SU-DHL-6 (cell line): ENCODE measurements at regions not wholly inside any gene's neighbourhood (a gene's known extent, or its start where the extent isn't known, plus 50 kb on each side); places are given as distances from the start of the nearest gene placed in this dataset.

ENCODE experiments used
- H2AFZ ChIP-seq: fragments of 200-600 bp; sonication (generic); 2 replicates; pipeline ENCODE4 v1.6.1; 2014; ENCODE audit warnings: low read depth, mild to moderate bottlenecking, moderate library complexity, mixed read lengths, antibody characterized with exemption, low read length; ENCODE audit not compliant: severe bottlenecking
- H3F3A ChIP-seq: fragments of 200-600 bp; shearing (Covaris generic); 2 replicates; pipeline ENCODE4 v1.6.0; 2016; ENCODE audit warnings: antibody characterized with exemption, mild to moderate bottlenecking; ENCODE audit not compliant: insufficient read depth
- H3K27ac ChIP-seq: fragments of 200-600 bp; sonication (generic); 2 replicates; pipeline ENCODE4 v1.5.1; 2016; ENCODE audit warnings: low read depth, mild to moderate bottlenecking, low read length, moderate library complexity, mixed read lengths
- H3K27me3 ChIP-seq: fragments of 200-600 bp; sonication (generic), shearing (Covaris generic); 2 replicates; pipeline ENCODE4 v1.6.0; 2014; ENCODE audit warnings: mild to moderate bottlenecking, low read length
- H3K36me3 ChIP-seq: fragments of 200-600 bp; sonication (generic); 2 replicates; pipeline ENCODE4 v1.6.1; 2014; ENCODE audit warnings: mild to moderate bottlenecking, low read length, mixed read lengths
- H3K4me2 ChIP-seq: fragments of 300-600, 200-600 bp; shearing (Covaris generic), sonication (generic); 2 replicates; pipeline ENCODE4 v1.6.0; 2014; ENCODE audit warnings: low read length, low read depth, mild to moderate bottlenecking; ENCODE audit not compliant: poor library complexity, severe bottlenecking
- H3K4me3 ChIP-seq: fragments of 200-600 bp; sonication (generic); 2 replicates; pipeline ENCODE4 v1.5.1; 2014; ENCODE audit warnings: antibody characterized with exemption, low read length, mild to moderate bottlenecking, mixed read lengths; ENCODE audit not compliant: insufficient read depth, poor library complexity, severe bottlenecking
- H3K79me2 ChIP-seq: fragments of 200-600 bp; sonication (generic); 2 replicates; pipeline ENCODE4 v1.6.1; 2014; ENCODE audit warnings: mild to moderate bottlenecking, low read length, moderate library complexity; ENCODE audit not compliant: insufficient read depth
- H3K9ac ChIP-seq: fragments of 200-600 bp; sonication (generic); 2 replicates; pipeline ENCODE4 v1.7.0; 2014; ENCODE audit warnings: mild to moderate bottlenecking, low read length
- H3K9me2 ChIP-seq: fragments of 200-600 bp; sonication (generic); replicated peaks from 2 replicates; pipeline ENCODE4 v1.6.1; 2014; ENCODE audit warnings: low read length; ENCODE audit not compliant: insufficient read depth
- H3K9me3 ChIP-seq: fragments of 200-600 bp; sonication (generic); 2 replicates; pipeline ENCODE4 v1.6.1; 2014; ENCODE audit warnings: low read length, mixed read lengths; ENCODE audit not compliant: insufficient read depth
- H4K20me1 ChIP-seq: fragments of 200-600 bp; sonication (generic); 2 replicates; pipeline ENCODE4 v1.6.1; 2014; ENCODE audit warnings: low read depth, mild to moderate bottlenecking, antibody characterized with exemption, low read length, moderate library complexity, mixed read lengths
- EZH2phosphoT487 ChIP-seq: fragments of 200-600 bp; sonication (generic), shearing (Covaris generic); conservative IDR thresholded peaks from 2 replicates; pipeline ENCODE4 v1.6.1; 2018; ENCODE audit warnings: mild to moderate bottlenecking, antibody characterized with exemption, low read length, moderate library complexity, mixed read lengths
- TF ChIP-seq, protein P1 (sequence below): fragments of 200-600 bp; sonication (generic); IDR thresholded peaks from one replicate; pipeline ENCODE4 v1.5.1; 2017; ENCODE audit warnings: antibody characterized with exemption, mild to moderate bottlenecking, low read length, moderate library complexity; ENCODE audit not compliant: insufficient read depth, poor library complexity, severe bottlenecking

GRCh38 chr7:110347081-110347480 is 743.8 kb upstream of the LRRN3 start:
- Histone ChIP-seq H3K36me3 (no peaks in the 10 kb centered on the region), H3K9me2 (no peaks in the 10 kb centered on the region), H3K9ac (no peak overlapping the region), H3K27ac (no peak overlapping the region), H3K4me2 (no peak overlapping the region), H3K4me3 (no peak overlapping the region), H3K79me2 (no peaks in the 10 kb centered on the region), H2AFZ (no peak overlapping the region), H3F3A (no peaks in the 10 kb centered on the region), H3K27me3 (no peaks in the 10 kb centered on the region), H3K9me3 (no peaks in the 10 kb centered on the region), H4K20me1 (no peaks in the 10 kb centered on the region)
- TF ChIP-seq EZH2phosphoT487 = no peak
- TF ChIP-seq, protein P1, sequence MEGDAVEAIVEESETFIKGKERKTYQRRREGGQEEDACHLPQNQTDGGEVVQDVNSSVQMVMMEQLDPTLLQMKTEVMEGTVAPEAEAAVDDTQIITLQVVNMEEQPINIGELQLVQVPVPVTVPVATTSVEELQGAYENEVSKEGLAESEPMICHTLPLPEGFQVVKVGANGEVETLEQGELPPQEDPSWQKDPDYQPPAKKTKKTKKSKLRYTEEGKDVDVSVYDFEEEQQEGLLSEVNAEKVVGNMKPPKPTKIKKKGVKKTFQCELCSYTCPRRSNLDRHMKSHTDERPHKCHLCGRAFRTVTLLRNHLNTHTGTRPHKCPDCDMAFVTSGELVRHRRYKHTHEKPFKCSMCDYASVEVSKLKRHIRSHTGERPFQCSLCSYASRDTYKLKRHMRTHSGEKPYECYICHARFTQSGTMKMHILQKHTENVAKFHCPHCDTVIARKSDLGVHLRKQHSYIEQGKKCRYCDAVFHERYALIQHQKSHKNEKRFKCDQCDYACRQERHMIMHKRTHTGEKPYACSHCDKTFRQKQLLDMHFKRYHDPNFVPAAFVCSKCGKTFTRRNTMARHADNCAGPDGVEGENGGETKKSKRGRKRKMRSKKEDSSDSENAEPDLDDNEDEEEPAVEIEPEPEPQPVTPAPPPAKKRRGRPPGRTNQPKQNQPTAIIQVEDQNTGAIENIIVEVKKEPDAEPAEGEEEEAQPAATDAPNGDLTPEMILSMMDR = no peak

DNA sequence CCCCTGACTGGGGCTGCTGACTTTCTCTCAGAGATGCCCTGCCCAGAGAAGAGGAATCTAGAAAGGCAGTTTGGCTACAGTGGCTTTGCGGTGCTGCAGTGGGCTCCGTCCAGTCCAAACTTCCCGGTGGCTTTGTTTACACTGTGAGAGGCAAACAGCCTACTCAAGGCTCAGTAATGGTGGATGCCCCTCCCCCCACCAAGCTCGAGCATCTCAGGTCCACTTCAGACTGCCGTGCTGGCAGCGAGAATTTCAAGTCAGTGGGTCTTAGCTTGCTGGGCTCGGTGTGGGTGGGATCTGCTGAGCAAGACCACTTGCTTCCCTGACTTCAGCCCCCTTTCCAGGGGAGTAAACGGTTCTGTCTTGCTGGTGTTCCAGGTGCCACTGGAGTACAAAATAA is 734.5 kb upstream of the LRRN3 start:
- TF ChIP-seq, protein P1 = no peak
- no peak for TF ChIP-seq EZH2phosphoT487

GRCh38 chr7:110358028-110358427 is 732.9 kb upstream of the LRRN3 start:
- no peaks in the 10 kb centered on the region for H3K79me2 ChIP-seq
- no peaks in the 10 kb centered on the region for H3K27me3 ChIP-seq
- no peaks in the 10 kb centered on the region for H4K20me1 ChIP-seq
- H3K4me3 ChIP-seq = no peak overlapping the region
- no peak overlapping the region for H3K27ac ChIP-seq
- no peaks in the 10 kb centered on the region for H3K9me3 ChIP-seq
- no peaks in the 10 kb centered on the region for H3K9me2 ChIP-seq
- no peak overlapping the region for H2AFZ ChIP-seq
- H3K4me2 ChIP-seq = no peak overlapping the region
- H3K9ac ChIP-seq = no peak overlapping the region
- H3K36me3 ChIP-seq = no peaks in the 10 kb centered on the region
- H3F3A ChIP-seq = no peaks in the 10 kb centered on the region
- no peak for TF ChIP-seq EZH2phosphoT487
- TF ChIP-seq, protein P1 = no peak

More for the DNA sequence above, 734.5 kb upstream of the LRRN3 start:
- Histone ChIP-seq H3K79me2 (no peaks in the 10 kb centered on the region), H3K9me3 (no peaks in the 10 kb centered on the region), H3K27ac (no peak overlapping the region), H3K27me3 (no peaks in the 10 kb centered on the region), H4K20me1 (no peaks in the 10 kb centered on the region), H3K4me3 (no peak overlapping the region), H3K9ac (no peak overlapping the region), H2AFZ (no peak overlapping the region), H3K4me2 (no peak overlapping the region), H3F3A (no peaks in the 10 kb centered on the region), H3K36me3 (no peaks in the 10 kb centered on the region), H3K9me2 (no peaks in the 10 kb centered on the region)

GRCh38 chr7:110371709-110372108 is 719.2 kb upstream of the LRRN3 start:
- Histone ChIP-seq H3K9me3 (no peaks in the 10 kb centered on the region), H3K4me2 (no peak overlapping the region), H3K4me3 (no peak overlapping the region), H3K36me3 (no peaks in the 10 kb centered on the region), H3K9me2 (no peaks in the 10 kb centered on the region), H3K27me3 (no peaks in the 10 kb centered on the region), H4K20me1 (no peaks in the 10 kb centered on the region), H3K27ac (no peak overlapping the region), H3F3A (no peaks in the 10 kb centered on the region), H2AFZ (no peak overlapping the region), H3K9ac (no peak overlapping the region), H3K79me2 (no peaks in the 10 kb centered on the region)
- TF ChIP-seq, protein P1 = no peak
- TF ChIP-seq EZH2phosphoT487 = no peak
